ENCODE measurements at regions not wholly inside any gene's neighbourhood (a gene's known extent, or its start where the extent isn't known, plus 50 kb on each side); places are given as distances from the start of the nearest gene placed in this dataset.

DNA sequence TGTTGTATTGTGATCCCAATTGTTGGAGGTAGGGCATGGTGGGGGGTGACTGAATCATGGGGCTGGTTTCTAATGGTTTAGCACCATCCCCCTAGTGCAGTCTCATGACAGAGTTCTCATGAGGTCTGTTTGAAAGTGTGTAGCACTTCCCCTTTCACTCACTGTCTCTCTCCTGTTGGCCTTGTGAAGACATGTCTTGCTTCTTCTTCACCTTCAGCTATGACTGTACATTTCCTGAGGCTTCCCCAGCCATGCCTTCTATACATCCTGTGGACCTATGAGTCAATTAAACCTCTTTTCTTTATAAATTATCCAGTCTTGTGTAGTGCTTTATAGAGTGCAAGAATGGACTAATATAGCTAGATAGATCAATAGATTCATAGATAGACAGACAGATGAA is 230.0 kb downstream of the MAGEE1 start:
- H3K4me1 ChIP-seq (ENCODE audit: control insufficient read depth in 1 of 2, extremely low read depth in 1 of 2, insufficient read depth in 2 of 2, low read length in 2 of 2): no peaks in the 10 kb centered on the region
- no peaks in the 10 kb centered on the region for H3K27me3 ChIP-seq (replicated peaks in 1 of 2; ENCODE audit: control insufficient read depth in 2 of 2, extremely low read depth in 1 of 2, insufficient read depth in 2 of 2, low read length in 1 of 2)
- DNase-seq (no peak), ATAC-seq (replicated peaks in 1 of 4) (no peak)
- ChIA-PET CTCF (no interaction called here), POLR2A (no interaction called here)
- Mint-ChIP-seq H3K4me1 (no peaks in the 10 kb centered on the region), H3K27ac (no peak overlapping the region), H3K4me3 (no peak overlapping the region), H3K27me3 (peaks cover 0 to 11% of the 10 kb centered on the region in 2 donors), H3K9me3 (peaks cover 0 to 6% (median 2%) of the 10 kb centered on the region in 3 donors), H3K36me3 (no peaks in the 10 kb centered on the region)
- no peak overlapping the region for H3K27ac ChIP-seq (ENCODE audit: low read length)
- H3K36me3 ChIP-seq (ENCODE audit: control insufficient read depth in 2 of 2, extremely low read depth in 1 of 2, insufficient read depth in 1 of 2, low read length in 1 of 2): no peaks in the 10 kb centered on the region
- H3K4me3 ChIP-seq (ENCODE audit: control insufficient read depth in 1 of 2, extremely low read depth in 1 of 2, low read length in 1 of 2): no peak overlapping the region
- H3K9me3 ChIP-seq: no peaks in the 10 kb centered on the region
